Ovary (tissue), 7 donors: ENCODE measurements at regions not wholly inside any gene's neighbourhood (a gene's known extent, or its start where the extent isn't known, plus 50 kb on each side); places are given as distances from the start of the nearest gene placed in this dataset.

Experiments
- DNase-seq, 5 donors: peaks; one replicate each; pipeline ENCODE4 v3.0.0-alpha.2; 2019 to 2020
- H3K27ac ChIP-seq, 2 donors: fragments of 200-600 bp; one replicate each; pipeline versions ENCODE4 v1.5.1 to v1.8.0; 2019 to 2022
- H3K27me3 ChIP-seq: fragments of 200-600 bp; one replicate; pipeline ENCODE4 v1.8.0; 2022
- H3K36me3 ChIP-seq: fragments of 200-600 bp; sonication (generic); one replicate; pipeline ENCODE4 v1.5.1; 2019
- H3K4me1 ChIP-seq: one replicate; pipeline ENCODE4 v1.8.1; 2013; ENCODE audit warnings: mild to moderate bottlenecking, moderate library complexity; ENCODE audit not compliant: insufficient read depth
- H3K4me3 ChIP-seq: fragments of 200-600 bp; sonication (generic); one replicate; pipeline ENCODE4 v1.5.1; 2017
- H3K9me3 ChIP-seq, 2 donors: fragments of 200-600 bp in 1 of 2; sonication (generic) in 1 of 2; one replicate each; pipeline versions ENCODE4 v1.5.1 to v1.8.1; 2013 to 2019; ENCODE audit warnings: mild to moderate bottlenecking in 1 of 2, moderate library complexity in 1 of 2
- CTCF ChIP-seq, 3 donors: fragments of 450-650 bp in 2 of 3; fragments of 200-600 bp in 1 of 3; IDR thresholded peaks; one replicate each; pipeline versions ENCODE4 v1.5.1 to v1.8.0; 2016 to 2022; ENCODE audit warnings: antibody characterized with exemption in 3 of 3, mild to moderate bottlenecking in 1 of 3
- EP300 ChIP-seq: sonication (generic); formaldehyde crosslinking; IDR thresholded peaks from one replicate; pipeline ENCODE4 v1.6.1; 2017; ENCODE audit warnings: antibody characterized with exemption
- POLR2A ChIP-seq: fragments of 450-650 bp; IDR thresholded peaks from one replicate; pipeline ENCODE4 v1.6.1; 2017; ENCODE audit warnings: antibody characterized with exemption, mild to moderate bottlenecking, moderate library complexity
- WGBS, 3 donors: extraction: QIAGEN DNeasy Blood & Tissue Kit in 1 of 3; methylation state at CpG; one replicate each; pipeline versions ENCODE4 v1.1.5 to v1.1.7; 2013 to 2017; 5-methylcytosine and 5-hydroxymethylcytosine counted together
- intact Hi-C, 4 donors: fragments of 100-400 bp; cut with DNase I; formaldehyde crosslinking; loops; one replicate each; pipeline versions ENCODE4 v1.11.0 to v1.15.1; 2022 to 2023
- donor health status: DM: no; HTN: no; CAD: no; lungs with moderate emphysema.
- donor health status: DM: no; HTN: no; CAD: no.
- donor health status: Bipolar disorder and iron deficiency.
- donor health status: DM: no; HTN: no; CAD: no.
- donor health status: DM: yes; HTN: yes; CAD: no.

- no peak overlapping the region for H3K27ac ChIP-seq
- 77 to 83% (median 78%) methylated on average over 2 of the region's 2 CpGs for WGBS, 3 donors
Observed at GRCh38 chr3:83092521-83093221, 1331.2 kb upstream of the GBE1 start.

DNA sequence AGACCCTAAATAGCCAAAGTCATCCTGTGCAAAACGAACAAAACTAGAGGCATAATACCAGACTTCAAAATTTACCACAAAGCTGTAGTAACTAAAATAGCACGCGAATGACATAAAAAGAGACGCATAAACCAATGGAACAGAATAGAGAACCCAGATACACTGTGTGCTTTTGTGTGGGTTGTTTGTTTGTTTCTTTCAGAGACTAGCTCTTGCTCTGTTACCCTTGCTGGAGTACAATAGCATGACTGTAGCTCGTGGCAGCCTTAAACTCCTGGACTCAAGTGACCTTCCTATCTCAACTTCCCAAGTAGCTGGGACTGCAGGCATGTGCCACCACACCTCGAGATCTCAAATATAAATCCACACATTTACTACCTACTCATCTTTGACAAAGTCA is 1314.6 kb upstream of the GBE1 start:
- Histone ChIP-seq H3K27me3 (no peaks in the 10 kb centered on the region), H3K4me3 (no peak overlapping the region), H3K36me3 (no peaks in the 10 kb centered on the region), H3K9me3 (no peaks in the 10 kb centered on the region), H3K4me1 (no peaks in the 10 kb centered on the region), H3K27ac (no peak overlapping the region)
- no peak for TF ChIP-seq POLR2A
- TF ChIP-seq EP300 = no peak
- no peak for TF ChIP-seq CTCF (IDR thresholded peaks at IDR 0.05)
- intact Hi-C loops = no loop called here
- WGBS, 3 donors = 83 to 85% (median 84%) methylated on average over 6 of the region's 6 CpGs
- no peak for DNase-seq

More at GRCh38 chr3:83092521-83093221, 1331.2 kb upstream of the GBE1 start:
- H3K36me3 ChIP-seq = no peaks in the 10 kb centered on the region
- H3K27me3 ChIP-seq = no peaks in the 10 kb centered on the region
- no peaks in the 10 kb centered on the region for H3K9me3 ChIP-seq
- intact Hi-C loops = no loop called here
- no peak for TF ChIP-seq POLR2A
- TF ChIP-seq EP300 = no peak
- no peak for TF ChIP-seq CTCF (IDR thresholded peaks at IDR 0.05)
- no peaks in the 10 kb centered on the region for H3K4me1 ChIP-seq
- DNase-seq = no peak
- no peak overlapping the region for H3K4me3 ChIP-seq

GRCh38 chr3:83074485-83074884 is 1313.0 kb upstream of the GBE1 start:
- intact Hi-C loops = no loop called here
- no peak for TF ChIP-seq EP300
- TF ChIP-seq POLR2A = no peak
- TF ChIP-seq CTCF (IDR thresholded peaks at IDR 0.05) = no peak
- Histone ChIP-seq H3K9me3 (no peaks in the 10 kb centered on the region), H3K36me3 (no peaks in the 10 kb centered on the region), H3K4me3 (no peak overlapping the region), H3K4me1 (no peaks in the 10 kb centered on the region), H3K27me3 (no peaks in the 10 kb centered on the region), H3K27ac (no peak overlapping the region)
- no peak for DNase-seq

GRCh38 chr3:83065851-83066460 is 1304.5 kb upstream of the GBE1 start:
- TF ChIP-seq POLR2A (no peak), EP300 (no peak), CTCF (IDR thresholded peaks at IDR 0.05) (no peak)
- Histone ChIP-seq H3K27ac (no peak overlapping the region), H3K4me1 (no peaks in the 10 kb centered on the region), H3K4me3 (no peak overlapping the region), H3K36me3 (no peaks in the 10 kb centered on the region), H3K27me3 (no peaks in the 10 kb centered on the region), H3K9me3 (no peaks in the 10 kb centered on the region)
- WGBS, 3 donors = 59 to 73% (median 64%) methylated on average over 2 of the region's 2 CpGs
- no peak for DNase-seq
- intact Hi-C loops = no loop called here
